HT-29 (cell line): ENCODE measurements at regions not wholly inside any gene's neighbourhood (a gene's known extent, or its start where the extent isn't known, plus 50 kb on each side); places are given as distances from the start of the nearest gene placed in this dataset.
"Not testable (repeated sequence)": the region's sequence is repeated elsewhere in the genome, so short reads cannot be mapped to it uniquely, and the experiment has no call there.

ENCODE experiments used
- DNase-seq: peaks from one replicate; pipeline ENCODE4 v3.0.0-alpha.2; 2015; ENCODE audit warnings: low spot score

- no peak for DNase-seq
Measured at GRCh38 chr2:115904516-115904915, 1462.1 kb downstream of the DPP10 start.

- no peak for DNase-seq
Measured at GRCh38 chr2:115908731-115909130, 1466.3 kb downstream of the DPP10 start.

GRCh38 chr2:115910270-115910669, 1467.8 kb downstream of the DPP10 start:
- peak; percentile 28 for DNase-seq

GRCh38 chr2:115913921-115914320, 1471.5 kb downstream of the DPP10 start:
- no peak for DNase-seq

GRCh38 chr2:115921541-115921940, 1479.1 kb downstream of the DPP10 start:
- no peak for DNase-seq

- no peak for DNase-seq
Measured at GRCh38 chr2:115939902-115940301, 1497.5 kb downstream of the DPP10 start.

GRCh38 chr2:115942800-115943199, 1500.4 kb downstream of the DPP10 start:
- DNase-seq: no peak

- DNase-seq: no peak
Measured at GRCh38 chr2:115946341-115946740, 1503.9 kb downstream of the DPP10 start.

- no peak for DNase-seq
Measured at GRCh38 chr2:115946891-115947290, 1504.5 kb downstream of the DPP10 start.

- no peak for DNase-seq
Measured at GRCh38 chr2:115976916-115977315, 1534.5 kb downstream of the DPP10 start.

GRCh38 chr2:115999039-115999438, 1556.6 kb downstream of the DPP10 start:
- no peak for DNase-seq

- no peak for DNase-seq
Measured at GRCh38 chr2:116023026-116023425, 1580.6 kb downstream of the DPP10 start.

- not testable (repeated sequence) for DNase-seq
Measured at GRCh38 chr2:116038758-116039157, 1596.3 kb downstream of the DPP10 start.

- no peak for DNase-seq
Measured at GRCh38 chr2:116042530-116042929, 1600.1 kb downstream of the DPP10 start.

- no peak for DNase-seq
Measured at GRCh38 chr2:116057538-116057937, 1615.1 kb downstream of the DPP10 start.

- DNase-seq: no peak
Measured at GRCh38 chr2:116061023-116061422, 1618.6 kb downstream of the DPP10 start.

- no peak for DNase-seq
Measured at GRCh38 chr2:116073731-116074130, 1631.3 kb downstream of the DPP10 start.

GRCh38 chr2:116074161-116074560, 1631.7 kb downstream of the DPP10 start:
- DNase-seq: no peak

- DNase-seq: no peak
Measured at GRCh38 chr2:116088236-116088635, 1645.8 kb downstream of the DPP10 start.

- DNase-seq: peak; percentile 18
Measured at GRCh38 chr2:116094196-116094595, 1651.8 kb downstream of the DPP10 start.

GRCh38 chr2:116095636-116096035, 1653.2 kb downstream of the DPP10 start:
- no peak for DNase-seq

- DNase-seq: no peak
Measured at GRCh38 chr2:116098049-116098448, 1655.6 kb downstream of the DPP10 start.

GRCh38 chr2:116109471-116109870, 1667.0 kb downstream of the DPP10 start:
- no peak for DNase-seq

- no peak for DNase-seq
Measured at GRCh38 chr2:116117845-116118244, 1675.4 kb downstream of the DPP10 start.

GRCh38 chr2:116132833-116133232, 1681.7 kb upstream of the DDX18 start:
- DNase-seq: no peak
